NOMO-1 treated with DMSO at 0.1 percent for 48 hours (cell line): ENCODE measurements at regions not wholly inside any gene's neighbourhood (a gene's known extent, or its start where the extent isn't known, plus 50 kb on each side); places are given as distances from the start of the nearest gene placed in this dataset.
A peak's percentile ranks its signal among the peaks of the same experiment; 100 is the strongest.
"Not testable (repeated sequence)": the region's sequence is repeated elsewhere in the genome, so short reads cannot be mapped to it uniquely, and the experiment has no call there.

Source experiments
- DNase-seq: peaks from one replicate; lab custom pipeline; 2025; ENCODE audit not compliant: unreplicated experiment; lab: John Stamatoyannopoulos, UW

GRCh38 chr1:80171631-80172030 lies 1165.1 kb upstream of the ADGRL4 start:
- no peak for DNase-seq

GRCh38 chr1:80170811-80171485 lies 1164.4 kb upstream of the ADGRL4 start:
- DNase-seq: no peak

- DNase-seq: no peak
Observed at GRCh38 chr1:80164150-80164549, 1157.6 kb upstream of the ADGRL4 start.

GRCh38 chr1:80163686-80164085 lies 1157.2 kb upstream of the ADGRL4 start:
- DNase-seq: no peak

DNA sequence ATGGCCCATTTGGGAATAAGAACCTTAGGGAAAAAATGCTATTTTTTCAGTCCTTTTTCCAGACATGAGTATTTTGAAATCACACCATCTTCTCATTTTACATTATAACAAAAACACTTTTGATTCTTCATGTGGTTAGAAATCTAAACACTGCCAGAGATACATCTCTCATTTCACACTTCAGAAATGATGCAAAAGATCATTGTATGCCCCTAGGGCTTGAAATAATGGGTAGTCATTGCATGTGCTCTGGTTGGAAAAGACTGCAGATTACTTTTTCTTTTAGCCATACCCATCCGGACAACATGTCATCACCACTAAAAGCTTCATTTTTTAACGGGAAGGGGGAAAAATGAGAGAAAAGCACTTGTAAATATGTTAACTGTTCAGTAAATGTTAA lies 1152.2 kb upstream of the ADGRL4 start:
- DNase-seq: no peak

DNA sequence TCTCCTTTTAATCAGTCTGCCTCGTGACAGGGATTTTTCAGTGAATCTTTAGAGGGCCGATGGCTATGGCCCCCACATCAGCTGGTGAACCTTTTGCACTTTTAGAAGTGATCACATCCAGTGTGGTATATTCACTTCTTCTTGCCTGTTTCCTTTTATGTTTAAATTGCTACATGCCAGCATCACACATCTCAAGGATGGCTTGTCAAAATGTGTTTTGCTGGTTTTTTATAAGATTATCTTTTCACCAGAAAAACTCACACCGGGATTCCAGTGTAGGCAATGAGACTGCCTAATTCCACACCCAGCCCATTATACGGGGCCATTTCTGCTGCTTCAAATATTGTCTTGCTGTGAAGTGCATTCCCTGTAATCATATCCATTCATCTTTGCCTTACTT lies 1151.7 kb upstream of the ADGRL4 start:
- no peak for DNase-seq

DNA sequence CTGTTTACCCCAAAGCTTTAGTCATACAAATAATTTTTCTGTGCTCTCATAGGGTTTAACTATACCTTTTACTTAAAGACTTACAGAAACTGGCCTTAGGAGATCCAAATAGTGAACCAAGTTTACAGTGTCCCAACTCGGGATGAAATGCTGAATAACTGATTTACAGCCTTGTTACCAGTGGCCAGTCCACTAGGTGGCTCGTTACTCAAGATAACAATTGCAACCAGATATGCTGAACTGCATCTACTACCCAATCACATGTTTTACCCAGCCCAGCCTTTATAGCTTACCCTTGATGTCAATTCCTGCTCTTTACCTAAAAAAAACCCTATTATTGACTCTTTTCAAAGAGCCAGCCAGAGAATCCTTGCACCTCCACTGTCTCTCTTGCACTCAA lies 1148.8 kb upstream of the ADGRL4 start:
- DNase-seq: no peak

- DNase-seq: no peak
Observed at GRCh38 chr1:80154176-80154575, 1147.6 kb upstream of the ADGRL4 start.

GRCh38 chr1:80153762-80154161 lies 1147.2 kb upstream of the ADGRL4 start:
- no peak for DNase-seq

DNA sequence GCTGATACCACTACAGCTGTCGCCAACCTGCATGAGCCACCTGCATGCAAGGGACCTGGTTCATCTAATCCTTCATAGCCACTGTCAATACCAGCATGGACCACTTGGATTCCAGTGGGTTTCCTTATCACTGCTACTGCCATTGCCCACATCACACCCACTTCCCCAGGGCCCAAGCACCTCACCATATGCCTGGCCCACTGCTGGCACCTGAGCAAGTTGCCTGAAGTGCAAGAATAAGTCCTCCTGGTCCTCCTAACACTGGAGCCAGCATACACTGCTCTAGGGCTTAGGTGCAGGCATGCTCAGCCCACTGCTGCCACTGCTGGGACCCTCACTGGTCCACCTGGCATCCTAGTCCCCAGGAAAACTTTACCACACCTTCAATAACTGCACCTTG lies 1136.8 kb upstream of the ADGRL4 start:
- DNase-seq: no peak

DNA sequence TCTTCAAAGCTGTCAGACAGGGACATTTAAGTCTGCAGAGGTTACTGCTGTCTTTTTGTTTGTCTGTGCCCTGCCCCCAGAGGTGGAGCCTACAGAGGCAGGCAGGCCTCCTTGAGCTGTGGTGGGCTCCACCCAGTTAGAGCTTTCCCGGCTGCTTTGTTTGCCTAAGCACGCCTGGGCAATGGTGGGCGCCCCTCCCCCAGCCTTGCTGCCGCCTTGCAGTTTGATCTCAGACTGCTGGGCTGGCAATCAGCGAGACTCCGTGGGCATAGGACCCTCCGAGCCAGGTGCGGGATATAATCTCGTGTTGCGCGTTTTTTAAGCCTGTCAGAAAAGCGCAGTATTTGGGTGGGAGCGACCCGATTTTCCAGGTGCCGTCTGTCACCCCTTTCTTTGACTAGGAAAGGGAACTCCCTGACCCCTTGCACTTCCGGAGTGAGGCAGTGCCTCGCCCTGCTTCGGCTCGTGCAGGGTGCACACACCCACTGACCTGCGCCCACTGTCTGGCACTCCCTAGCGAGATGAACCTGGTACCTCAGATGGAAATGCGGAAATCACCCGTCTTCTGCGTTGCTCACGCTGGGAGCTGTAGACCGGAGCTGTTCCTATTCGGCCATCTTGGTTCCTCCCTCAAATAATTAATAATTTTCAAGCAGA lies 1131.5 kb upstream of the ADGRL4 start:
- not testable (repeated sequence) for DNase-seq

GRCh38 chr1:80113168-80114038 lies 1106.9 kb upstream of the ADGRL4 start:
- DNase-seq: no peak

- no peak for DNase-seq
Observed at GRCh38 chr1:80101159-80101558, 1094.6 kb upstream of the ADGRL4 start.

- no peak for DNase-seq
Observed at GRCh38 chr1:80099713-80100112, 1093.2 kb upstream of the ADGRL4 start.

- DNase-seq: no peak
Observed at GRCh38 chr1:80085067-80085466, 1078.5 kb upstream of the ADGRL4 start.

DNA sequence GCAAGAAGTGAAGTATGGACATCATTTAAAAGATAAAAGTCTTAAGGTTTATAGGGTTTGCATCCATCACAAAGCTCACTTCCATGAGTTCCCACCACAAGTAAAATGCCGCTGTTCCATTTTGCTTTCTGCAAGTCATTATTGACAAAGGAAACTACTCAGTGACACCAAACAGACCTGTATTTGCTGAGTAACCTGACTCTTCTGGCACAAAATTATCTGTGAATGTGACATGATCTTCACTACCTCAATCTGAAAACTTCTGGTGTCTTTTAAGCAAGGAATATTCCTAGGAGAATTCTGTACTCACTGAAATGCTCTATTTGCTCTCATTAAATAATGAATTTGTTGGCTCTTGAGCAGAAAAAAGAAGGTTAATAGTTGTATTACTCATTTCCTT lies 1077.4 kb upstream of the ADGRL4 start:
- no peak for DNase-seq

DNA sequence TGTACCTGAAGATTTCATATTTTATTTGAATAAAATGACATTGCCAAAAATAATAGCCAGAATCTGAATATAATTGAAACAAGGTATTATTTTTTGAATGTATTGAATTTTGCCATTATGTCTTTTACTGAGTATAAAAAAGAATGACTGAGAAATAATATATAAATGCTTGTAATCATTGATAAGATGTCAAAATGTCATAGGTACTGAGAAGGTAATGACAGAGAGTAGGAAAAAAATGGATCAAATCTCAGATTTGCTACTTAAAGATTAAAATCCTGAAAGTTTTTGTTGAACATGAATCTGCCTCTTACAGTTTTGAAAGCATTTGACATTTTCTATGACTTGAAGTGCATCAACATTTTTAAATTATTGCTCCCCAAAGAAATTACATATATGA lies 1069.9 kb upstream of the ADGRL4 start:
- DNase-seq: no peak

DNA sequence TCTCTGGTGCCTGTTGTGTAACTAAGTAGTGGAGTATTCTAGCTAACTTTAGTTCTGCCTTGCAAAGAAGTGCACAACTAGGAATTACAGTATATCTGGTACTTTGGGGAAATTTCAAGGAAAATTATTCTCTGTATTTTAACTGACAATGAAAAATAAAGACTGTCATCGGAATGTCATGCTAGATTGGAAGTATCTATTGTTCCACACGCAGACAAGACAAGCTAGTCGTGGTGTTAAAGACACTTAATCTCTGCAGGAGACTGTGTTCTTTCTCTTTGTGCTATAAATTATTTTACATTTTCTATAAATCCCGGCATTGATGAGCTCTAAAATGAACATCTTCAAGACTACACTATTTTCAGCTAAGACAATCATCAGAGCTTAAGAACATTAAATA lies 1068.8 kb upstream of the ADGRL4 start:
- DNase-seq: no peak

DNA sequence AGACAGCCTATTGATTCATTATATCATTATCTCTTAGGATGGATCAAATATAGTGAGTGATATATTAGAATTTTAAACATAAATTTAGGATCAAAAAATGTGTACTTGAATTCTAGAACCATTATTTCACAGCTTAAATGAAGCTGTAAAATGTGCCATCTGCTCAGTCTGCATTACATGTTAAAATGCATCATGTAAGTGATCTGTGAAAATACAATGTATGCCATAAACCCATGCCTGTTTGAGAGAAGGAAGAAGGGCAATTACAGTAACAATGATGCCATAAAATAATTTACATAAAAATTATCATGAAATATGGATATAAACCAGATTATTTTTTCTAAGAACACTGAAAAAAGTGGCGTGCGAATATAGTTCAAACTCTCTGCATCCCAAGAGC lies 1066.0 kb upstream of the ADGRL4 start:
- DNase-seq: no peak

DNA sequence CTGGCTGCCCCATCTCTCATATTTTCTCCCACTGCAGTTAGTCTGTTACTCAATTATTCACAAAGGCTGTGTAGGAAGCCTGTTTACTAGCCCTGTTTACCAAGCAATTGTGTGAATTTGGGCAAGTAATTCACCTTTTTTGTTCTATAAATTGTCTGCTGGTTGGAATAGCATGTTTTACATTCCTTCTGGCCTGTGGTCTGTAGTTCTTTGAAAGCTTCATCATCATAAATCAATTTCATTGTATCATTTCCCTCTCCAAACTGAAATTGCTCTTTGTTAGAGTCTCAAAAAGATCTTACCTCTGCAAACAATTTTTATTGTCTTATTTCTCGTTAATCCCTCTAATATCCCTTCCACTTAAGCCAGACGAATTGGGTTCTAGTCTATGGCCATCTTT lies 1059.5 kb upstream of the ADGRL4 start:
- DNase-seq: no peak

DNA sequence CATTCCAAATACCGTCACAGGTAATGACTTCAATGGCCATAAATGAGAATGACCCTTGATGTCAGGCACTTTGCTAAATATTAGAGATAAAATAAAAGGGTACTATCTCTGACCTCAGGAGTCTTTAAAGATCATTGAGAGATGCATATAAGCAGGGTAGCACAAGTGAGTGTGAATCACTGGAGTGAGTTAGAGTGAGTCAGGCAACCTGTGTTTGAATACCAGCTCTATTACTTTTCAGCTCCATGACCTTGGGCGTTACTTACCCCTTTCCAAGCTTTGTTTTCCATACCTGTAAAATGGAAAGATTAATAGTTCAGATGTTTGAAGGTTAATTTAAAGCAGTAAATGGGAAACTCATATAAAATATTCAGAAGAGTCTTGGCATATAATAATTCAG lies 1058.0 kb upstream of the ADGRL4 start:
- no peak for DNase-seq

- peak; percentile 27 for DNase-seq
Observed at GRCh38 chr1:80059940-80060339, 1053.4 kb upstream of the ADGRL4 start.
